LHCN-M2 (cell line): ENCODE measurements at regions not wholly inside any gene's neighbourhood (a gene's known extent, or its start where the extent isn't known, plus 50 kb on each side); places are given as distances from the start of the nearest gene placed in this dataset.
"Not testable (repeated sequence)": the region's sequence is repeated elsewhere in the genome, so short reads cannot be mapped to it uniquely, and the experiment has no call there.

Experiments
- DNase-seq: peaks from one replicate; pipeline ENCODE4 v3.0.0-alpha.2; 2012; ENCODE audit warnings: low read depth

DNA sequence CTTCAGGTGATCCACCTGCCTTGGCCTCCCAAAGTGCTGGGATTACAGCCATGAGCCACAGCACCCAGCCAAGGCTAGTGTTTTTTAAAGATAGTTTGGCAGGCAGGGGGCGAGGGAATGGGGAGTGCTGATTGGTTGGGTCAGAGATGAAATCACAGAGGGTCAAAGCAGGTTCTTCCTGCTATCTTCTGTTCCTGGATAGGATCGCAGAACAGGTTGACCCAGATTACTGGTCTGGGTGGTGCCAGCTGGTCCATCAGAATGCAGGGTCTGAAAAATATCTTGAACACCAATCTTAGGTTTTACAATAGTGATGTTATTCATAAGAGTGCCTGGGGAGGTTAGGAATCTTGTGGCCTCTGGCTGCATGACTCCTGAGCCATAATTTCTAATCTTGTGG lies 272.2 kb downstream of the CD83 start:
- not testable (repeated sequence) for DNase-seq

DNA sequence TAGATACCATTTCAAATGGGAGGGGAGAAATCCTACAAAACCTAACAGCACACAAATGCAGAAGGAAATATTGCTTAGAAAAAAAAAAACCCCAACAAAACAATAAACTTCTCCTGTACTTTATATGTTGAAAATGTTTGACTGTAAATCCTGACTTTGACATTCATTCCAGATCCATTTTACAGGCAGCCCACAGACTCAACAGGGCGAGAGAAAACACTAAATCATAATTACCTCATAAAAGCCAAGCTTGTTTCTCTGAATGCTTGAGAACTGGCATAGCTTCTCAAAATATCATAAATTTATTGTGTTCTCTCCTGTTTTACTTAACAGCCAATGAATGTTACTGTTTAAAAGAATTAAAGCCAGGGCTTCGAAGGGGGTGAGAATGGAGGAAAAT lies 273.2 kb downstream of the CD83 start:
- DNase-seq, result no peak

DNA sequence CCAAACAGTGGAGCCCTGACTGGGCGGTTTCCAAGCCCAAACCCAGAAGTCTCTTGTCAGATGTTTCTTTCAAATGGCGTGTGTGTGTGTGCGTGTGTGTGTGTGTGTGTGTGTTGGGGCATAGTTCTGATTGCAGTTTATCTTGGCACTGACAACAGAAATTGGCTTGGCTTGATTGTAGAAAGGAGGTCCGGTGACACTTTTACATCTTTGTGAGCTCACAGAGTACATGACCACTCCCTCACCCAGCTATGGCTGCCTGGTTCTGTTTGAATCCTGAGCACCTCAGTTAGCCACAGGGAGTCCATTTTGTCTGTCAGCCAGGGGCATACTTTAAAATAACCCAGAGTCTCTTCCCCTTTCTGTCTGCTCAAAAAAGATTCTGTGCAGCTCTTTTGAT lies 276.3 kb downstream of the CD83 start:
- no peak for DNase-seq

DNA sequence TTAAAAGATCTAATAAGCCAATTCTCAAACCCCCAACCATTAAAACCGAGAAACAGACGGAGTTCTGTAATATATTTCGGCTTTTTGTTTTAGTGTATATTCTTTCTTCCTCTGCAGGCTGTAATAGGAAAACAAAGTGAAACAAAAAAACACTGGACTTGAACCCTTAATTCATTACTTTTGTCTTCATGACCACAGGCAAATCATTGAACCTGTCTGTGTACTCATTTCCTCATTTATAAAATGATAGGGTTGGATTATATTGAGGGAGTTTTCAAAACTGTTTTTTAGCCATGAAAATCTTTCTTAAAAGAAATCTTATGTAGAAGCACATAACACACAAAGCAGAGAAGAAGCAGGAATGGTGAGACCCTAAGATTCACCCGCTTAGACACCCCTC lies 278.8 kb downstream of the CD83 start:
- no peak for DNase-seq

DNA sequence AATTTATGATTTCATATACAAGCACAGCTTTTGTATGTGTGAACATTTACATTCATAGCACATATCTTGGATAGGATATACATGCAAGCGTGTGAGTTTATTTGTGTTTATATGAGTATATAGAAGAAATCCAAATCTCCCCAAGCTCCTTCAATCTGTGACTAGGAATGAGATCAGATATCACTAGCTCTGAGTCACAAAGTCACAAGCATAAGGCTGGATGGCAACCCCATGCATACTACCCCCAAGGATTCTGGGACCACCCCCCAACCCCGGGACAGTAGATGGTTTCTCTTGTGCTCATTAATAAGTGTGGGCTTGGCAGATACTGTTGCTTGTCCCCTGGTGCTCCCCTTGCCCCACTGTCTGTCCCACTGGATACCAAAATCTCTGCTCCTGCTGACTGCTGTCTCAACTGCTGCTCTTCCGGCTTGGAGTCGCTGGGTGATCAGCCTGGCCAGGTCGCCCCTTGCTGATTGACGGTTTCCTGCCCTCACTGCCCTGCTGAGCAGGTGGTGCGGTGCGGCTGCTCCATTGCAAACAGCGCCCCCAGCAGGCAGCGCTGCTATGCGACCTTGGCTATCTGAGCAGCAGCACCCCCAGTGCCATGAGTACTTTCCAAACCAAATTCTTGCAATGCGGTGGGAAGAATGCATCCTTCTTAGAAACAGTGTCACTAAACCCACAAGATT lies 279.4 kb downstream of the CD83 start:
- DNase-seq, result peak; percentile 17

DNA sequence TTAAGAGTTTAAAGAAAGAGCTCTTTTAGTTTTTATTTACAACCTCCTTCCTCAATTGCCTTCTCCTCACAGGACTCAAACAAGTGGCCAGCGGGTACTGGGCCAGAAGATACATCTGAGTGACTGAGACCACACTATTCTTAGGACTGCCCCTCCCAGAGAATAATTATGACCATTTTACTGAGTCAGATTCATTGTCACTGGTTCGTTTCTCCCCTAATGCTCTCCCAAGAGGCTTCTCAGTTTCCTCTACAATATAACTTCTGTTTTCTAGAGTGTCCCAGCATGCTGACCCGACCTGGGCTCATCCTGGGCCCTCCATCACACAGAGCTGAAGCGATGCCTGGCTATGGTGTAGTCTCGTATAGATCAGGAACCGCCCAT lies 279.9 kb downstream of the CD83 start:
- DNase-seq, result no peak

DNA sequence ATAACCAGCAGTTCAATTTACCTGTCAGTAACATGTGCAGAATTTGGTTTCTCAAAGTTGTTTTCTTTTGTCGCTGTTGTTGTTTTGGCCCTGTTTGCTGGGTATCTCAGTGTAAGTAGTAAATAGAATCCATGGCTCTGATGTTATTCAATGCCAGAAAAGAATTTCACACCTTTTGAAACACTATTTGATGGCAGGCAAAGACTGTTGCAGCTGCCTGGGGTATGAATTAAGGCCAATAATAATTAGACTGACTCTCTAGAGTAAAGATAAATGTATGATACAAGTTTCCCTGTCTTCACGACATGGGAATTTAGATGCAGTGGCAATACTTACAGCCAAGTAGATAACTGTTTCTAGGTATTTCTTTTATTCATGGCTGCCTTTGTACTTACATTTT lies 281.4 kb downstream of the CD83 start:
- DNase-seq, result no peak

DNA sequence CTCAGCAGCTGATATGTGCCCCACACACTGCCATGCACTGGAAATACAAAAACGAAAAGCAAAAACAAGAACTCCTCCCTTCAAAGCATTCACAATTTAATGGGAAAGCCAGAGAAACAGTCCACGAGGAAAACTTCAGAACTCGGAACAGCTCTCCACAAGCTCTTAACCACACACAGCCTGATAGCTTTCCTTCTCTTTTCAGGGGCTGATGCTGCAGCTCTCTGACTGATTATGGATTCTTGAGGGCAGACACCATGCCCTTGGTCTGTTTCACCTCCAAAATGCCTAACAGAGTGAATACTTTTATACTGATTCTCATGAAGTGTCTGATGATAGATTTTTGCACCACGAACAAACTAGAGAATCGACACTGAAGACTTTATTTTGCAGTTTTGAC lies 282.1 kb downstream of the CD83 start:
- no peak for DNase-seq

DNA sequence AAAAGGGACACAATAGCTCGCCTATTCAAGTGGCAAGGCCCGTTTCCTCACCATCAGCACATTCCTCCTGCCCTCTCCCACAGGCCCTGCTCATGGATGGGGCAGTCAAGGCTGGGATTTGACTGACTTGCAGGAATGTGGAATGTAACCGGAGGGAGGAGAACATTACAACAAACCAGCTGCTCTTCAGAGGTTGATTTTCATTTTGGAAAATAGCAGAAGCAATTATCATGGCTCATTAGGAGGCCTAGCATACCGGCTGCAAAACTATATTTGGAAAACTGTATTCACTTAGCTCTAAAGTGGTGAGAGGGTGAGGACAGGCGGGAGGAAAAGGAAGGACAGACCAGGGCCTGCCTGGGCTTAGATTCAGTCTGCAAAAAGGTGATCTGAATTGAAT lies 283.7 kb downstream of the CD83 start:
- DNase-seq, result no peak

DNA sequence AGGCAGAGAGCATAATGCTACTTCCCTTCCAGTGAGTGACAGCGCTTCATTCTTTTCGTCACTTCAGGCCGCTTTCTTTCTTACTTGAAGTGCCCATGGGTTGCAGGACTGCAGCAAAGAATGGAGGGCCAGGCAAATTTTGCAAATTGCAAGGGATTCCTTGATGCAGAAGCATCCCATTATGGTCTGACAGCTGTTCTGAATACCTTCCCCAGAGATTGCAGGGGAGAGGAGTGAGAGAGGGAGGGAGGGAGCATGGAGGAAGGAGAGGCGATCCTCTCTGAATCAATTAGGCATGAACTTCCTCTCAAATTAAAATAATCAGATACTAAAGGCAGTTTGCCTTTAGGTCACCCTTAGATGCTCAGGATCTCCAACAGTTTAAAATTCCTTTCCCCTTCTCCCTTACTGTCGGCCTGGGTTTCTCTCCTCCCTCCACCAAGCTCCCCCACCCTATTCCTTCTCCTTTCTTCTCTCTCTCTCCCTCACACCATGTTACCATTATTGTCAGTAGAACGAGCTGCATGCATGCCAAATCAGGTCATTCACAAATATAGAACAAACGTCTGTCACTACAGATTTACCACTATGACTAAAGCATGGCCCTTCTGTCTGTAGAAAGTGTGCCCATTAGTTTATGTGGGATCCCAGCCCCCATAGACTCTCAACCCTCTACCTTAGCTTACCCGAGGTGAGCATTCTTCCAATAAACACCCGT lies 289.2 kb downstream of the CD83 start:
- DNase-seq, result no peak

DNA sequence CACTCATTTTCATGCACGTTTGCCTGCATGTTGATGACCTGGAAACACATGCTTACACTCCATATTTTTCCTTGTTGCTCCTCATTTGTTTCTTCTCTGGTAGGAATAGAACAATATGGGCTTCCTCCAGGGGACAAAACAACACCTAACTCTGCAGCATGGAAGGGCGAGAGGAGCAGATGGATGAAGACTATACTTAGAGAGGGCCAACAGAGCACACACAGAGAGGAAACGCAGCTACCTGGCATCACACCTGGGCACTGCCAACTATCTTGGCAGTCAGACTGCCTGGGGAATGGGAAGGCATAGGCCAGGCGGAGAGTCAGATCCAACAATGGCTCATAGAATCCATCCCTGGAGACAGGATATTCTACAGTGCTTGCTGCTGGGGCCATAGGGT lies 290.9 kb downstream of the CD83 start:
- no peak for DNase-seq

DNA sequence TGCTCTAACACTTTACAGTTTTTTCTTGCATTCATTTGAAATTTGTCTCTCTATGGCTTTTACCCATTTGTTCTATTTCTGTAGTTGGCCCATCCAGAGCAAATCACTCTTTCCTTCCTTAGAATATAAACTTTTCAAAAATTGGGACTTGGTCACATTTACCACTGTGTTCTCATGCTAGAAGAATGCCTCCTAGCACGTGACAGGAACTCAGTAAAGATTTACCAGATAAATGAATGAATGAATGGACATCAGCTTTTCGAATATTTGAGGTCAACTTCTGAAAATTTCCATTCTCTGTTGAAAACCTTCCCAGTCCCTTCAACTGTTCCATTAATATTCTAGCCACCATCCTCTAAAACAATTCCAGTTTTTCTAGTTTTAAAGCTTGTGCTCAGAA lies 294.5 kb downstream of the CD83 start:
- DNase-seq, result no peak

DNA sequence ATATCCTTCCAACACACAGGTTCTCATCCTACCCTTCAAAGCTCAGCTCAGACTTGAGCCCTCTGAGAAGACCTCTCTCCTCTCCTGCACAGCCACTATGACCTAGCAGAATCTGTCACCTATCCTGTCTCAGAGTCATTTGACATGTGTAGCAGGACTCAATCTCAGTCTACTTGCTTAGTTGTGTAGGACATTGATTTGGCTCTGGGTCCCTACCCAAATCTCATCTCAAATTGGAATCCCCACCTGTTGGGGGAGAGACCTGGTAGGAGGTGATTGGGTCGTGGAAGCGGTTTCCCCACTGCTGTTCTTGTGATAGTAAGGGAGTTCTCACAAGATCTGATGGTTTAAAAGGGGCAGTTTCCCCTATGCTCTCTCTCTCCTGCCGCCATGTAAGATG lies 297.9 kb downstream of the CD83 start:
- DNase-seq, result no peak

DNA sequence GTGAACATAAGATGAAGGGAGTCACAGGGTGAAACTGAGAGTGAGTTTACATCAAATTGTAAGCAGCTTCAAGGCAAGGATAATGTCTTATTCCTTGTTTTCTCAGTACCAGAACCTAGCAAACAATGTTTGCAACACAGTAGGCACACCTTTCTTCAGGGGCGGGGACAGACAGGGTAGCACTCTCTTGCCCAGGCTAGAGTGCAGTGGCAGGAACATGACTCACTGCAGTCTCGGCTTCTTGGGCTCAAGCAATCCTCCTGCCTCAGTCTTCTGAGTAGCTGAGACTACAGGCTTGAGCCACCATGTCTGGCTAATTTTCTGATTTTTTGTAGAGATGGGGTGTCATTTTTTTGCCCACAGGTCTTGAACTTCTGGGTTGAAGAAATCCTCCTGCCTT lies 299.8 kb downstream of the CD83 start:
- DNase-seq, result no peak

DNA sequence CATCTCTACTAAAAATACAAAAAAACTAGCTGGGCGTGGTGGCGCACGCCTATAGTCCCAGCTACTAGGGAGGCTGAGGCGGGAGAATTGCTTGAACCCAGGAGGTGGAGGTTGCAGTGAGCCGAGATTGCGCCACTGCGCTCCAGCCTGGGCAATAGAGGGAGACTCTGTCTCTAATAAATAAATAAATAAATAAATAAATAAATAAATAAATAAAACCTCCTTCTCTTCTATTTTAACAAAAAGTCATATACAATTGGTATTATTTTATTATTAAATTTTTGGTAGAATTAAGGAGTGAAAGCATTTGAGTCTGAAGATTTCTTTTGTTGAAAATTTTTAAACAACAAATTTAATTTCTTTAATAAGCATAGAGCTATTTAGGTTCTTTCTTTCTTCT lies 301.7 kb downstream of the CD83 start:
- DNase-seq, result not testable (repeated sequence)

DNA sequence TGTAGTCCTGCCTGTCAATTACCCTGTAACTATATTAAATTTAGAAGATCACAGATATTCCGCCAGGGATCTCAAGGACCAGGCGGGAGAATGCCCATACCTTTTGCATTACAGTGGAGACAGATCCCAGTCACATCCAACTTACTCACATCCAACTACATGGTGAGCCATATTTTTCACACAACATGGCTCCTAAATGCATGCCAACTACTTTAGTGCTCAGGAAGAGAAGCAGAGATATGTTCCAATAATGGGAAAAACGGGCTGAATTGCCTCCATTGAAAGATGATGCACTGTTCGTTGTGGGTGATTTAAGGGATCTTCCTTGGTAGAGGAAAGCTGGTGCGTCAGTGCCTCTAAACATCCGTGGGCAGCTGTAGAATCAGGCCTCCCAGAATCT lies 304.5 kb downstream of the CD83 start:
- no peak for DNase-seq

DNA sequence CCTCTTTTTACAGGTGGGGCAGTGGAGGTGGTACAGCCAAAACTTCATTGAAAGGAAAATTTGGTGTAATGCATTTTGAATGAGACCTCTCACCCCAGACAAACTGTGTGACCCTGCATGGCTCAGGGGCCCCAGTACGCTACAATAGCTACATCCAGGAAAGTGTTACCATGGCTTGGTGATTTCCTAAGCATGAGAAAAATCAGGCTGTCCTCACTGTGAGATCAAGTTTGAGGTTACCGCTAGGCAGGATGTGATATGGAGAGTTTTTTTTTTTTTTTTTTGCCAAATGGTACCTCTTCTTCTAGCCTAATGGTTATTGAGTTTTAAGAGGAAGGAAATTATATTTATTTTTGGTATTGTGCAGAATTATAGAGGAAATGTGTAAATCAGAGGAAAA lies 305.3 kb downstream of the CD83 start:
- DNase-seq, result no peak

DNA sequence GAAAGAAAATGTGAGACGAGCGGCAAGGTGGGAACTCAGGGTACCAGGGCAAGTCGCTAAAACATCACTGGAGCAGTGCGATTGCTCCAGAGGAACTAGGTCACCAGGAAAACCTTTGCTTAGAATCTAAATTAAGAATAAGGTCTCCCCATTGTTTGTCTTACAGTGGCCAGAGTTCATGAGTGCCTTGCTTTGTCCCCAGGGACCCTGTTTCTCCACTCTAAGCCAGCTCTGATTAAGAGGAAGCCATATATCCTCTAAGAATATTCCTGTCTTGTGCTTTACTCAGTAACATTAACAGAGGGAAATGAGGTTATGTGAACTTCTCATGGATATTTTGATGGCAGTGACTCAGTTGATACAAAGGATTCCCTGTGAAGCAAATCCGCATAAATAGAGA lies 305.8 kb downstream of the CD83 start:
- DNase-seq, result peak; percentile 4

DNA sequence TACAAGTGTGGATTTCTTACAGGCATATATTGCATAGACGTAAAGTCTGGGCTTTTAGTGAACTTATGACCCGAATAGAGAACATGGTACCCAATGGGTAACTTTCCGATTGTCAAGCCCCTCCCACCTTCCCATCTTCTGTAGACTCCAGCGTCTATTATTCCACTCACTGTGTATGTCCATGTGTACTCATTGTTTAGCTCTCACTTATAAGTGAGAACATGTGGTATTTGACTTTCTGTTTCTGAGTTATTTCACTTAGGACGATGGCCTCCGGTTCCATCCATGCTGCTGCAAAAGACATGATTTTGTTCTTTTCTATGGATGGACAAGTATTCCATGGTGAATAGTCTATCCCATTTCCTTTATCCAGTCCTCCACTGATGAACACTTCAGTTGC lies 306.4 kb downstream of the CD83 start:
- no peak for DNase-seq

DNA sequence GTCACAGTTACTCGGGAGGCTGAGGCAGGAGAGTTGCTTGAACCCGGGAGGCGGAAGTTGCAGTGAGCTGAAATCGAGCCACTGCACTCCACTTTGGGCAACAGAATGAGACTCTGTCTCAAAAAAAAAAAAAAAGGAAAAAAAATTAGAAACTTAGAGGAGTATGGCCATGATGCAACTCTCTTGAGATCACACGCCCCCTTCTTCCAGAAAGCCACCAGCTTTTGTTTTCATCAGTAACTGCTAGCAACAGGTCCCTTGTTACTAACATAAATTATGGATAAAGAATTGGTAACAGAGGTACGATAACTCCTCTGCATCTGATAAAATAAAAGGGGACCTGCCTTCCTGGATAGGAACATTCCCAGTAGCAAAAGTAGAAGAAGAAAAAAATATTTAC lies 308.2 kb downstream of the CD83 start:
- no peak for DNase-seq

DNA sequence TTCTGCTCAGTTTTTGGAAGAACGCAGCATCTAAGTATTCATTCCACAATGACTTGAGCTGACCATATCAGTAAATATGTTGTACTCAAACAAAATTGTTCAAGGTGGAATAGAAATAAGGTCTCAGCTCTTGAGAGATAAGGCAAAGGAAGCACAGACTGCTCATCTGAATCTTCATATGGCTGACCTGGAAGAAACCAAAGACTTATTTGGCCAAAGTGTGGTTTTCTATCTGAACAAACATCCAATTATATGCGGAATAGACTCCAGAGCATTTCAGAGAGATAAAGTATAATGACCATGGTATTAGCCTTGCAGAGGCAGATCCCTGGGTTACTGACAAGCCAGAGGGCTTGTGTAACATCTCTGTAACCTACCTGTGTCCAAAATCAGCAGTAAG lies 308.7 kb downstream of the CD83 start:
- no peak for DNase-seq

DNA sequence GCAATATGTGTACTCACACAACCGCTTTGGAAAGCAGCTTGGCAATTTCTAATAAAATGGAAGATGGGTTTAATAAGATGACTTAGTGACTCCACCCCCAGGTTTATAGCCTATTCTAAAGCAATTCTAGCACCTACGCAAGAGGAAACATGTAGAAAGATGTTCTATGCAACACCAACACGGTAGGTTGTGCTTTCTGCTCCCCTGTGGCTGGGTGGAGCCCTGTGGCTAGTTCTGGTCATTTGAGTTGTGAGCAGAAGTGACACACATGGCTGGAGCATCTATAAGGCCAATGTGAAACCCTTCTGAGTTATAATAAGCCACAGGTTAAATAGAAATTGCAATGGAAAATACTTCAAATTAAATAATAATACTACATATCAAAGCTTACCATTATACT lies 310.7 kb downstream of the CD83 start:
- no peak for DNase-seq

DNA sequence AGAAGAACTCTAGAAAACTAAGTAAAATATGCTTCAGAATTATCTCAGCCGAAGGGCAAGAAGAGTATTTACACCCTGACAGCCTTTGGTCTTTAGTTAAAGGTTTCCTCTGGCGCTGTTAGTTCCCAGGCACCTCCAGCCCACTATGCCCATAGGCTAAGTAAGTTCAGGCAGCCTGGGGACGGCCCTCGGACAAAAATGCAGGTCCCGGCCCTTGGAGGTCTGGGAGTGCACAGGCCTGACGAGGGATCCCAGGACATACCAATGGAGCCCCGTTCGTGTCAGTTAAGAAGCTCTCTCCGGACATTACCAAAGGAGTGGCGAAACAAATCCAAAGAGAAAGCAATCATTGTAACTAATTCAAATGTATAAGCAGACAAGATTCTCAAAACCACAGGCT lies 311.8 kb downstream of the CD83 start:
- no peak for DNase-seq

DNA sequence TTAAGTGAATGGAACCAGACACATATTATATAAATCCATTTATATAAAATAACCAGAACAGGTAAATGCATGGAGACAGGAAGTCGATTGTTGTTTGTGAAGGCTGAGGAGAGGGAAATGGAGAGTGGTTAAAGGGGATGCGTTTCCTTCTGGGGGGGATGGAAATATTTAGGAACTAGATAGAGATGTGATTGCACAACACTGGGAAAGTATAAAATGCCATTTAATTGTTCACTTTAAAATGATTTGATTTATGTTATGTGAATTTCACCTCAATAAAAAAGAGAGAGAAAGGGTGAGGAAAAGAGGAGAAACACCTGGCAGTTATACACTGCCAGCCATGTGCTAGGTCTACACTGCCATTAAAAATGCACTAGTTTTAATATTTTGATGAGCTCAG lies 312.6 kb downstream of the CD83 start:
- DNase-seq, result no peak
